A549 (cell line): ENCODE measurements at regions not wholly inside any gene's neighbourhood (a gene's known extent, or its start where the extent isn't known, plus 50 kb on each side); places are given as distances from the start of the nearest gene placed in this dataset.

Experiments used
- BHLHE40 ChIP-seq: IDR thresholded peaks from 2 replicates; pipeline ENCODE4 v1.6.1; 2012; ENCODE audit warnings: low read depth, low read length, inconsistent platforms
- MAX ChIP-seq: IDR thresholded peaks from 2 replicates; pipeline ENCODE4 v1.6.1; 2012
- MYC ChIP-seq: IDR thresholded peaks from 2 replicates; pipeline ENCODE4 v1.6.1; 2012; ENCODE audit warnings: mild to moderate bottlenecking, inconsistent platforms, low read length, improper control_type of control experiment, borderline replicate concordance
- RCOR1 ChIP-seq: fragments of 150-350 bp; IDR thresholded peaks from 2 replicates; pipeline ENCODE4 v1.6.1; 2014; ENCODE audit warnings: antibody characterized with exemption, low read length, low read depth
- TFCP2L1 ChIP-seq: fragments of 250-450 bp; sonication (Bioruptor Pico); IDR thresholded peaks from 2 replicates; pipeline ENCODE4 v1.5.0; 2021; ENCODE audit warnings: mild to moderate bottlenecking
- TF ChIP-seq, protein P1 (sequence below): fragments of >200 bp; sonication (Bioruptor Twin); formaldehyde crosslinking; IDR thresholded peaks from 3 replicates; pipeline ENCODE4 v1.5.1; 2016
- TF ChIP-seq, protein P2 (sequence below): fragments of 250-450 bp; sonication (Bioruptor Pico); IDR thresholded peaks from 2 replicates; pipeline ENCODE4 v1.5.0; 2021; ENCODE audit warnings: mild to moderate bottlenecking, moderate library complexity, borderline replicate concordance

GRCh38 chr10:28890121-28890950 is 213.0 kb downstream of the BAMBI start:
- no peak for TF ChIP-seq BHLHE40
- TF ChIP-seq, protein P1, sequence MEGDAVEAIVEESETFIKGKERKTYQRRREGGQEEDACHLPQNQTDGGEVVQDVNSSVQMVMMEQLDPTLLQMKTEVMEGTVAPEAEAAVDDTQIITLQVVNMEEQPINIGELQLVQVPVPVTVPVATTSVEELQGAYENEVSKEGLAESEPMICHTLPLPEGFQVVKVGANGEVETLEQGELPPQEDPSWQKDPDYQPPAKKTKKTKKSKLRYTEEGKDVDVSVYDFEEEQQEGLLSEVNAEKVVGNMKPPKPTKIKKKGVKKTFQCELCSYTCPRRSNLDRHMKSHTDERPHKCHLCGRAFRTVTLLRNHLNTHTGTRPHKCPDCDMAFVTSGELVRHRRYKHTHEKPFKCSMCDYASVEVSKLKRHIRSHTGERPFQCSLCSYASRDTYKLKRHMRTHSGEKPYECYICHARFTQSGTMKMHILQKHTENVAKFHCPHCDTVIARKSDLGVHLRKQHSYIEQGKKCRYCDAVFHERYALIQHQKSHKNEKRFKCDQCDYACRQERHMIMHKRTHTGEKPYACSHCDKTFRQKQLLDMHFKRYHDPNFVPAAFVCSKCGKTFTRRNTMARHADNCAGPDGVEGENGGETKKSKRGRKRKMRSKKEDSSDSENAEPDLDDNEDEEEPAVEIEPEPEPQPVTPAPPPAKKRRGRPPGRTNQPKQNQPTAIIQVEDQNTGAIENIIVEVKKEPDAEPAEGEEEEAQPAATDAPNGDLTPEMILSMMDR: no peak
- no peak for TF ChIP-seq RCOR1
- TF ChIP-seq, protein P2, sequence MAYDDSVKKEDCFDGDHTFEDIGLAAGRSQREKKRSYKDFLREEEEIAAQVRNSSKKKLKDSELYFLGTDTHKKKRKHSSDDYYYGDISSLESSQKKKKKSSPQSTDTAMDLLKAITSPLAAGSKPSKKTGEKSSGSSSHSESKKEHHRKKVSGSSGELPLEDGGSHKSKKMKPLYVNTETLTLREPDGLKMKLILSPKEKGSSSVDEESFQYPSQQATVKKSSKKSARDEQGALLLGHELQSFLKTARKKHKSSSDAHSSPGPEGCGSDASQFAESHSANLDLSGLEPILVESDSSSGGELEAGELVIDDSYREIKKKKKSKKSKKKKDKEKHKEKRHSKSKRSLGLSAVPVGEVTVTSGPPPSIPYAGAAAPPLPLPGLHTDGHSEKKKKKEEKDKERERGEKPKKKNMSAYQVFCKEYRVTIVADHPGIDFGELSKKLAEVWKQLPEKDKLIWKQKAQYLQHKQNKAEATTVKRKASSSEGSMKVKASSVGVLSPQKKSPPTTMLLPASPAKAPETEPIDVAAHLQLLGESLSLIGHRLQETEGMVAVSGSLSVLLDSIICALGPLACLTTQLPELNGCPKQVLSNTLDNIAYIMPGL: no peak
- no peak for TF ChIP-seq TFCP2L1 (CRISPR knock-in tag)
- no peak for TF ChIP-seq MYC
- TF ChIP-seq MAX: no peak
